Dendritic cell treated with granulocyte-macrophage colony-stimulating factor and Interleukin-4, amounts not matched to agents 40 ng/mL and 50 ng/mL, for 4 days (primary cell): ENCODE measurements at regions not wholly inside any gene's neighbourhood (a gene's known extent, or its start where the extent isn't known, plus 50 kb on each side); places are given as distances from the start of the nearest gene placed in this dataset.

Experiments
- H3K27ac Mint-ChIP-seq: one replicate; pipeline ENCODE4 v1.8.0; 2022; ENCODE audit warnings: mild to moderate bottlenecking, mixed read lengths
- H3K27me3 Mint-ChIP-seq: one replicate; pipeline ENCODE4 v1.8.0; 2022; ENCODE audit warnings: mild to moderate bottlenecking, mixed read lengths
- H3K36me3 Mint-ChIP-seq: one replicate; pipeline ENCODE4 v1.8.0; 2022; ENCODE audit warnings: low read depth, mixed read lengths
- H3K4me1 Mint-ChIP-seq: one replicate; pipeline ENCODE4 v1.8.0; 2022; ENCODE audit warnings: low read depth, mixed read lengths
- H3K4me3 Mint-ChIP-seq: one replicate; pipeline ENCODE4 v1.8.0; 2022; ENCODE audit warnings: mild to moderate bottlenecking, moderate library complexity, mixed read lengths
- H3K9me3 Mint-ChIP-seq: one replicate; pipeline ENCODE4 v1.8.0; 2022; ENCODE audit warnings: mixed read lengths
- intact Hi-C: fragments of 100-400 bp; cut with micrococcal nuclease; formaldehyde crosslinking; loops from one replicate; pipeline ENCODE4 v1.15.0; 2022

DNA sequence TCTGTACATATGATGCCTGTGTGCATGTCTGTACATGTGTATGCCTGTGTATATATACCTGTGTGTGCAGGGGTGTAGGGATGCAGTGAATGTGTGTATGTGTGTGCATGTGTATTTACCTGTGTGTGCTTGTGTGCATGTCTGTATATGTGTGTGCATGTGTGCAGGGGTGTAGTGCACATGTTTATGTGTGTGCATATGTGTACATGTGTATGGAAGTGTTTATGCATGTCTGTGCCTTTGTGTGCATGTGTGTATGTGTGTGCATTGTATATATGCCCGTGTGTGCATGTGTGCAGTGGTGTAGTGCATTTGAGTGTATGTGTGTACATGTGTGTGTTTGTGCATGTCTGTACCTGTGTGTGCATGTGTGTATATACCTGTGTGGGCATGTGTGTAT, 51.0 kb upstream of the TMEM18 start:
- H3K4me3 Mint-ChIP-seq = no peak overlapping the region
- H3K9me3 Mint-ChIP-seq = no peaks in the 10 kb centered on the region
- no peak overlapping the region for H3K27ac Mint-ChIP-seq
- H3K27me3 Mint-ChIP-seq = peaks cover 23% of the 10 kb centered on the region
- peaks cover 8% of the 10 kb centered on the region for H3K4me1 Mint-ChIP-seq
- no peaks in the 10 kb centered on the region for H3K36me3 Mint-ChIP-seq
- intact Hi-C loops = no loop called here

DNA sequence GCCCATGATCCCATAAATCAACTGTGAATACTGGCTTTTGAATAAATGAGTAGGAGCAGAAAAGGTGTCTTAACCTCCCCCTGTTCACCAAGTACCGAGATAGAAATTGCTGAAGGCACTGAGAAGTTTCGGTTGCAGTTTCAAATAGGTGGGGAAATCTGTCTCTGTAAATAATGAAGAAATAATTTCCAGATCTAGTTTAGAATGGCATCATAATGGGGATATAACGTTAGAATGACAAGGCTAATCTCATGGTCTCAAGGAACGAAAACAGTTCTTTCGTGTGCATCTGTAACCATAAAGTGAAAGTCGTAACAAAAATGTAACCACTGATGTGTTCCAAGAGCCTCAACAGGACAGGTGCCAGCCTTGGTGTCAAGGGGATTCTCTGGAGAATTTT, 49.9 kb upstream of the TMEM18 start:
- H3K36me3 Mint-ChIP-seq = no peaks in the 10 kb centered on the region
- H3K4me1 Mint-ChIP-seq = peaks cover 8% of the 10 kb centered on the region
- H3K4me3 Mint-ChIP-seq = no peak overlapping the region
- H3K27ac Mint-ChIP-seq = no peak overlapping the region
- H3K9me3 Mint-ChIP-seq = no peaks in the 10 kb centered on the region
- intact Hi-C loops = no loop called here
- H3K27me3 Mint-ChIP-seq = peaks cover 23% of the 10 kb centered on the region
